Glomerular visceral epithelial cell (primary cell): ENCODE measurements at regions not wholly inside any gene's neighbourhood (a gene's known extent, or its start where the extent isn't known, plus 50 kb on each side); places are given as distances from the start of the nearest gene placed in this dataset.

ENCODE experiments used
- DNase-seq: peaks from one replicate; pipeline ENCODE4 v3.0.0-alpha.2; 2016; ENCODE audit errors: extremely low spot score

DNA sequence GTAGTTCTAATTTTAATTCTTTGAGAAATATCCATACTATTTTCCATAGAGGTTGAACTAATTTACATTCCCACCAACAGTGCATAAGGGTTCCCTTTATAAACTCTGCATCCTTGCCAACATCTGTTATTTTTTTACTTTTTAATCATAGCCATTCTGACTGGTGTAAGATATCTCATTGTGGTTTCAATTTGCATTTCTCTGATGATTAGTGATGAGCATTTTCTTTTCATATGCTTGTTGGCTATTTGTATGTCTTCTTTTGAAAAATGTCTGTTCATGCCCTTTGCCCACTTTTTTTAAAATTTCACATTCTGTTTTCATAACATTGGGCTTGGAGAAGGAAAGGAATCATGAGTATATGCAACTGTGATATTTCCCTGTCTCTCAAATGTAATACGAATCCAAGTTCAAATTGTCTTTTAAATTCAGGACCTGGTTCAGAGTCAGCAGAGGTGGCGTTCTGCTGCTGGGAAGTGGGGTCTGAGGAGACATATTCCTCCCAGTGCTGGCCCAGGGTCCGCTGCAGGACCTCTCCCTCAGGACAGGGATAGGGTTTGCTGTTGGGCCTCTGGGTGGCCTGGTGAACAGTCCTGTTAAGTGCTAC lies 81.2 kb upstream of the ETV6 start:
- DNase-seq: no peak

DNA sequence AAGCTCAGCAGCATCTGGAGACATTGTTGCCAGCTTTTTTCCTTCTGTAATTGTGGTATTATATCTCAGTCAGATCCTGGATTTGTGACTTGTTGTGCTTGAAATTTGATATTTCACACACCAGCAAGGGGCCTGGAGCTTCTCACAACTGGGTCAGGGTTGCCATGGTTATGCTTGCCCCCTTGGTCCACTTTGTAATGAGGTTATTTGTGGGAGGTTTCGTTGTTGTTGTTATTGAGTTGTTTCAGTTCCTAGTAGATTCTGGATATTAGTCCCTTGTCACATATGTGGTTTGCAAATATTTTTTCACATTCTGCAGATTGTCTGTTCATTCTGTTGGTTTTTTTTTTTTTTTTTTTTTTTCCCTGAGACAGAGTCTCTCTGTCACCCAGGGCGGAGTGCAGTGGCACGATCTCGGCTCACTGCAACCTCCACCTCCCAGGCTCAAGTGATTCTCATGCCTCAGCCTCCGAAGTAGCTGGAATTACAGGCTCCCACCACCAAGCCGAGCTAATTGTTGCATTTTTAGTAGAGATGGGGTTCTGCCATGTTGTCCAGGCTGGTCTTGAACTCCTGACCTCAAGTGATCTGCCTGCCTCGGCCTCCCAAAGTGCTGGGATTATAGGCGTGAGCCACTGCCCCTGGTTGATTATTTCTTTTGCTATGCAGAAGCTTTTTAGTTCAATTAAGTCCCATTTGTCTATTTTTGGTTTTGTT lies 80.6 kb upstream of the ETV6 start:
- no peak for DNase-seq

GRCh38 chr12:11569716-11570115 lies 79.8 kb upstream of the ETV6 start:
- DNase-seq: no peak

DNA sequence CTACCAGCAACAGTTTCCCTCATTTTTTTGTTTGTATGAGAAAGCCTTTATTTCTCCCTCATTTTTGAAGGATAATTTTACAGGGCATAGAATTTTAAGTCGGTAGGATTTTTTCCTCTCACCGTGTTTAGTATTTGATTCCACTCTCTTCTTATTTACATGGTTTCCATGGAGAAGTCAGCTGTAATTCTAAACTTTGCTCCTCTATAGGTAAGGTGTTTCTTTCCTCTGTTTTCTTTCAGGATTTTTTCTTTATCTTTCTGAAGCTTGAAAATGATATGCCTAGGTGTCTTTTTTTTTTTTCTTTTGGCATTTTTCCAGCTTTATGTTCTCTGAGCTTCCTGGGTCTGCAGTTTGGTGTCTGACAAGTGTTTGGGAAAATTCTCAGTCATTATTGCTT lies 75.6 kb upstream of the ETV6 start:
- no peak for DNase-seq

- peak; percentile 79 for DNase-seq
These were observed 73.4 kb upstream of the ETV6 start for GRCh38 chr12:11576104-11576503.

DNA sequence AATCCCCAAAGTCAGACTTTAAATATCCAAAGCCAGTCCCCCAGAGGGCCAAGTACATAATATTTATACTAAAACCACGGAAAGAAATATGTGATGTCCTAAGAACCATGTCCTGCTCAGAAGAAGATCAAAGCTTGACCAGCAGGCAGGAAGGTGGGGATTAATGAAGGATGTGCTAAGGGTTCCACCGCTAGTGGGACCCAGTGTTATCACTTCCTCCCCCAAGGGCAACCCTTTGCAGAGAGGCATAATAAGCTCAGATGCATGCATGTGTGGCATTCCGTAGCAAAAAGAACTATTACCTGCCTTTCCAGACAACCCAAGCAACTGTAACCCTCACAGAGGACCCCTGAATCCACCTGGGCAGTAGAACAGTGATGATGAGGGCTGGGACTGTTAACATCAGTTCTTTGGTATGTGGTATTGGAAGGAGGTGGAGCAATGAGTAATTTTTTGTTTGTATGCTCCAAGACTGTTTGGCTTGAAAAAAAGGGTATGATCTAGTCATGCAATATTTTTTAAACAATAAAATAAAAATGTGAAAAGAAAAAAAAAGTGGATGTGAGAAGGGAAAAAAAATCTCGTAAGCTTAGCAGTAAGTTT lies 71.7 kb upstream of the ETV6 start:
- no peak for DNase-seq

DNA sequence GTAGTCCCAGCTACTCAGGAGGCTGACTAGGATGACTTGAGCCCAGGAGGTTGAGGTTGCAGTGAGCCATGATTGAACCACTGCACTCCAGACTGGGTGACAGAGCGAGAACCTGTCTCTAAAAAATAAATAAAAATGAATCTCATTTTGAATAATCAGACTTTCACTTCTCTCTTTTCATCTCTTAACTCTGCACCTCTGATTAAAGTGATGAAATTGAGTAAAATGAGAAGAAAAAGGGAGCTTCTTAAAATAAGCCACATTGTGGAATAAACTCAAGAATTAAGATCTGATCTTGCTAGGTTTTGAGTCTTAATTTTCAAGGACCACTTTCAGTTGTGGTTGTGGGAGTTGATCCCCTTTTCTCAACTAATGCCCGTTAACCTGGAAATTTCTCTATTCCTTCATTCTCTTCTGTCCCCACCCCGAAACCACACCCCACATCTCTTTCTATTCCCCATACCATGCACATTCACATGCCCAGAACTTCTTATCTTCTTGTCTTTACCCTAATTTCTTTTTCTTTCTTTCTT lies 70.9 kb upstream of the ETV6 start:
- DNase-seq: no peak

DNA sequence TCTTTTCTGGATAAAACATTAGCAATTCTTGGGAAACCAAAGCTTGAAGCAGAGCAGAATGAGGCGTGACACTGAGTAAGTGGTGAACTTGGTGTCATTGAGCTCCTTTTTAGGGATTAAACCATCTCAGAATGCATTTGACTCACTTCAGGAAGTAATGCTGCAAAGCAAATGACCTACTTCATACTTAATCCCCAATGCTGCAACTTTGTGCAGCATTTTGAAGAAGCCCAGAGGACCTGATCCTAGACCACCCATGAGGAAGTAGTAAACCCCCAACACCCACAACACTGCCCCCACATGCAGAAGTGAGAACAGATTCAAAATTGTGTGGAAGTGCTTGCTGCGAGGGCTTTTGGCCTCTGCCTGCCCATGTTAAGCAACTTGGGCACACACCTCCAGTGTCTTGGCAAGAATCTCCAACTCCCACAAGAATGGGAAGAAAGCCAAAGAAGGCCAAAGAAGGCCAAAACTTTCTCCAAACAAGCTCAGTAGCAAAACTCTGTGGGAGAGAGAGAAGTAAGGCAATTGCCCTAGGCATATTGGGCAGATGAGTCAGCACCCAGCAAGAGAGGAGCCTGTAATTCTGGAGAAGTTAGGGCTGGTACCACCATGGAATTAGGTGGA lies 69.2 kb upstream of the ETV6 start:
- peak; percentile 84 for DNase-seq

DNA sequence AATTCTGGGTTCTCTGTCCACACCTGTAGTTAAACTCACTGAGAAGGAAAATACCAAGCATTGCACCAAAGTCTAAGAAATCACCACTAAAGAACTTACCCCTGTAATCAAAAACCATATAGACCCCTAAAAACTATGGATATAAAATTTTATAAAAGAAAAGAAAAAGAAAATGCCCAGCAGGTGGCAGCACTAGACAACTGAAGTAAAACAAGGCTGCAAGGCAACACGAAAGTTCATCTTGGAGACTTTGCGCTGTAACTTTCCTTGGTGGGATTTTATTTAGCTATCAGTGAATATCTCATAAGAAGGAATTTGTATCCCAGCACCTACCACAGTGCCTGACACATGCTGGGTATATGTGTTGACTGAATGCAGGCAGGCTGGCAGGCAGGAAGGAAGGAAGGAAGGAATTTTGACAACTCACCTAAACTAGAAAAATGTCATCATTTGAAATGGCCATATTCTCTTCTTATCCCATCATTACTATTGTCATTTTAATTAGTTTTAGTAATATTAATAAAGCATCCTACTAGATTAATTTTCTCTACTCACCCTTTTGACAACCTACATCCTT lies 68.2 kb upstream of the ETV6 start:
- peak; percentile 78 for DNase-seq

DNA sequence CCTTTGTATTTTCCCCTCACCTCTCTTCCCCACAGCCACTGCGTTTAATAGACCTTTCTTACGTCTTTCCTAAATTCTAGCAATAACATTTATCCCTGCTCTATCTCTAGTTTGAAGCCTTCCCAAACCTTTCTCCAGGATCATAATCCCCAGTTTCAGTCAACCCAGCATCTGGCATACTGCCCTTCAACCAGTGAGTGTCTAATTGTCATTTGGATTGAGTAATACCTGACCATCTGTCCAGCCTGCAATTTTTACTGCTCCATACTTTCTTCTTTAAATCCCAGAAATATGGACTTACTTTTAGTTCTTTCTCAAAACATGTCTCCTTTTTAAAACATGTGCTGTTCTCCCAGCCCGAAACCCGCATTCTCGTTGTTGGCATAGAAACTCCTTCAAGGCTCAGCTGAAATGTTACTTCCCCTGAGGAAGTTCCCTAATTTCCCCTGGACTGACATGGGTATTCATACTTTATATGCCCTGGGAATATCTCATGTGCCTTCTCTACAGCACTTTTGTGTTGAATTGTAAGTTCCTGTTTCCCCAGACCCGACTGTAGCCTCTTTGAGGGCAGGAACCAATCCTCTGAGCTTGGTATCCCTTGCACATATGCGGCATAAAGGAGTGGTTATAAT lies 65.1 kb upstream of the ETV6 start:
- no peak for DNase-seq

- DNase-seq: no peak
These were observed 57.0 kb upstream of the ETV6 start for GRCh38 chr12:11592484-11592883.

- DNase-seq: no peak
These were observed 56.5 kb upstream of the ETV6 start for GRCh38 chr12:11593013-11593412.

GRCh38 chr12:11595080-11595479 lies 54.4 kb upstream of the ETV6 start:
- DNase-seq: no peak

DNA sequence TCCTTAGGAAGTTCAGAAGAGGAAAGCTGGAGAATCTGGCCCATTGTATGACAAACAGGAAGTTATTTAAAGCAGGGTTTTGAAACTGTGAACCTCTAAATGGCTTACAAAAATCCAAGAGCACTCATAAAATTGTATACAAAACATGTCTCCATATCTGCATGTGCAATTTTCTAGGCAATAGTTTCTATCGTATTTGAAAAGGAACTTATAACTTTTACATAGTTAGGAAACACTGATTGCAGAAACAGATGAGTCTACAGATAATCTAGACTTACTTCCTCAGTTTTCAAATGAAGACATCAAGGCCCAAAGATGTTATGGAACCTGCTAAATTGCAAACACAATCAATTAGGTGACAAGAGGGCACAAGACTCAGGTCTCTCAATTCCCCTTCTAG lies 53.3 kb upstream of the ETV6 start:
- DNase-seq: no peak

DNA sequence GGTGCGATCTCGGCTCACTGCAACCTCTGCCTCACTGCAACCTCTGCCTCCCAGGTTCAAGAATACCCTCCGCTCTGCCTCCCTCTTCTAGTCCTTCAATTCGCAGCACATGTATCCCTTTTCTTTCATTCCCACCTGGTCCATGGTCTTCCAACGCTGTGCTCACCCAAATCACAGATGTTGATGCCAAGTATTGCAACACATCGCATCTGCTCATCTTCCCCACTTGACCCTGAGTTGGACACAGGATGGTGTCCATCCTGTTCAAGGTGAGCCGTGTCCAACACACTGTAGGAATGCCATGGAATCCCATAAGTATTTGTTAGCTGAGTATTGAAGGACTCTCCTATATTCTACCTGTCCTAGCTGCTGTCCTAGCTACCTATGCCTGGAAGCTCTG lies 50.6 kb upstream of the ETV6 start:
- DNase-seq: no peak
